SK-N-DZ (cell line): ENCODE measurements at regions not wholly inside any gene's neighbourhood (a gene's known extent, or its start where the extent isn't known, plus 50 kb on each side); places are given as distances from the start of the nearest gene placed in this dataset.
"Not testable (repeated sequence)": the region's sequence is repeated elsewhere in the genome, so short reads cannot be mapped to it uniquely, and the experiment has no call there.

ENCODE experiments used
- DNase-seq: peaks from one replicate; pipeline ENCODE4 v3.0.0-alpha.2; 2015; ENCODE audit warnings: low spot score

- no peak for DNase-seq
These were observed 146.4 kb downstream of the ACTR3B start for GRCh38 chr7:152905949-152906348.

- no peak for DNase-seq
These were observed 147.7 kb downstream of the ACTR3B start for GRCh38 chr7:152907042-152907761.

GRCh38 chr7:152909280-152909679 lies 149.7 kb downstream of the ACTR3B start:
- DNase-seq, result no peak

GRCh38 chr7:152909683-152910544 lies 150.4 kb downstream of the ACTR3B start:
- no peak for DNase-seq

GRCh38 chr7:152910545-152911225 lies 151.1 kb downstream of the ACTR3B start:
- DNase-seq, result no peak

- DNase-seq, result no peak
These were observed 151.6 kb downstream of the ACTR3B start for GRCh38 chr7:152911226-152911560.

- DNase-seq, result no peak
These were observed 152.4 kb downstream of the ACTR3B start for GRCh38 chr7:152911922-152912321.

GRCh38 chr7:152912511-152912910 lies 153.0 kb downstream of the ACTR3B start:
- DNase-seq, result no peak

- DNase-seq, result no peak
These were observed 153.9 kb downstream of the ACTR3B start for GRCh38 chr7:152913492-152913891.

GRCh38 chr7:152914014-152914844 lies 154.7 kb downstream of the ACTR3B start:
- DNase-seq, result no peak

- not testable (repeated sequence) for DNase-seq
These were observed 155.2 kb downstream of the ACTR3B start for GRCh38 chr7:152914845-152915102.

GRCh38 chr7:152922318-152923081 lies 162.9 kb downstream of the ACTR3B start:
- no peak for DNase-seq

- DNase-seq, result no peak
These were observed 164.2 kb downstream of the ACTR3B start for GRCh38 chr7:152923711-152924110.

GRCh38 chr7:152924238-152924637 lies 164.7 kb downstream of the ACTR3B start:
- no peak for DNase-seq

- no peak for DNase-seq
These were observed 165.4 kb downstream of the ACTR3B start for GRCh38 chr7:152924826-152925411.

- peak; percentile 31 for DNase-seq
These were observed 166.0 kb downstream of the ACTR3B start for GRCh38 chr7:152925412-152926147.

GRCh38 chr7:152931633-152932032 lies 172.1 kb downstream of the ACTR3B start:
- DNase-seq, result no peak

GRCh38 chr7:152937282-152937681 lies 177.7 kb downstream of the ACTR3B start:
- DNase-seq, result no peak

- DNase-seq, result not testable (repeated sequence)
These were observed 187.1 kb downstream of the ACTR3B start for GRCh38 chr7:152946616-152947015.

GRCh38 chr7:152947686-152948085 lies 188.1 kb downstream of the ACTR3B start:
- DNase-seq, result no peak
